Cardiac septum (tissue), 1 donor: ENCODE measurements at regions not wholly inside any gene's neighbourhood (a gene's known extent, or its start where the extent isn't known, plus 50 kb on each side); places are given as distances from the start of the nearest gene placed in this dataset.

ENCODE experiments used
- DNase-seq: peaks from one replicate; pipeline ENCODE4 v3.0.0-alpha.2; 2020; ENCODE audit warnings: low spot score
- intact Hi-C: fragments of 100-400 bp; cut with DNase I; formaldehyde crosslinking; loops from one replicate; pipeline ENCODE4 v1.14.0; 2022
- donor health status: DM: no; HTN: no; CAD: no.

GRCh38 chr10:60675236-60675635 lies 103.0 kb upstream of the CDK1 start:
- intact Hi-C loops: no loop called here
- no peak for DNase-seq

GRCh38 chr10:60669501-60669900 lies 108.8 kb upstream of the CDK1 start:
- intact Hi-C loops: no loop called here
- no peak for DNase-seq

GRCh38 chr10:60666221-60666620 lies 112.1 kb upstream of the CDK1 start:
- DNase-seq: no peak
- intact Hi-C loops: no loop called here

GRCh38 chr10:60664859-60665258 lies 113.4 kb upstream of the CDK1 start:
- no peak for DNase-seq
- intact Hi-C loops: no loop called here

- no peak for DNase-seq
- intact Hi-C loops: no loop called here
Measured at GRCh38 chr10:60663850-60664249, 114.4 kb upstream of the CDK1 start.

- intact Hi-C loops: no loop called here
- DNase-seq: no peak
Measured at GRCh38 chr10:60662917-60663614, 115.2 kb upstream of the CDK1 start.

- intact Hi-C loops: no loop called here
- DNase-seq: no peak
Measured at GRCh38 chr10:60661637-60662036, 116.6 kb upstream of the CDK1 start.

GRCh38 chr10:60660625-60661024 lies 117.7 kb upstream of the CDK1 start:
- no peak for DNase-seq
- intact Hi-C loops: no loop called here

GRCh38 chr10:60654813-60655464 lies 123.3 kb upstream of the CDK1 start:
- intact Hi-C loops: no loop called here
- no peak for DNase-seq

GRCh38 chr10:60652628-60653027 lies 125.7 kb upstream of the CDK1 start:
- intact Hi-C loops: no loop called here
- no peak for DNase-seq

- intact Hi-C loops: no loop called here
Measured at GRCh38 chr10:60650378-60650800, 127.9 kb upstream of the CDK1 start.

GRCh38 chr10:60649485-60650377 lies 128.5 kb upstream of the CDK1 start:
- no peak for DNase-seq
- intact Hi-C loops: loop anchor here (5.0 kb wide), 1 partner anchor 97 kb away; no protein-coding TSS in a partner anchor

More at GRCh38 chr10:60650378-60650800, 127.9 kb upstream of the CDK1 start:
- no peak for DNase-seq

- intact Hi-C loops: loop anchor here (5.0 kb wide), 1 partner anchor 96 kb away; no protein-coding TSS in a partner anchor
- DNase-seq: no peak
Measured at GRCh38 chr10:60648761-60649160, 129.5 kb upstream of the CDK1 start.

- no peak for DNase-seq
- intact Hi-C loops: loop anchor here (2.0 to 5.0 kb wide), 2 partner anchors 95 to 200 kb away; no protein-coding TSS in a partner anchor
Measured at GRCh38 chr10:60646966-60647796, 131.1 kb upstream of the CDK1 start.

- intact Hi-C loops: loop anchor here (2.0 to 5.0 kb wide), 2 partner anchors 94 to 199 kb away; no protein-coding TSS in a partner anchor
Measured at GRCh38 chr10:60645980-60646379, 132.3 kb upstream of the CDK1 start.

GRCh38 chr10:60644436-60645130 lies 133.7 kb upstream of the CDK1 start:
- intact Hi-C loops: loop anchor here (5.0 kb wide), 1 partner anchor 92 kb away; no protein-coding TSS in a partner anchor
- DNase-seq: no peak

More at GRCh38 chr10:60645980-60646379, 132.3 kb upstream of the CDK1 start:
- no peak for DNase-seq

GRCh38 chr10:60643874-60644273 lies 134.4 kb upstream of the CDK1 start:
- no peak for DNase-seq
- intact Hi-C loops: no loop called here

- no peak for DNase-seq
- intact Hi-C loops: no loop called here
Measured at GRCh38 chr10:60629332-60629731, 148.9 kb upstream of the CDK1 start.
